HepG2 (cell line): ENCODE measurements at regions not wholly inside any gene's neighbourhood (a gene's known extent, or its start where the extent isn't known, plus 50 kb on each side); places are given as distances from the start of the nearest gene placed in this dataset.
A peak's percentile ranks its signal among the peaks of the same experiment; 100 is the strongest.

Experiments
- ATF7-NPFF ChIP-seq: sonication (generic); formaldehyde crosslinking; IDR thresholded peaks from 2 replicates; pipeline ENCODE4 v1.8.1; 2023; ENCODE audit warnings: mild to moderate bottlenecking, low read depth, missing genetic modification reagents, moderate library complexity
- CREM ChIP-seq, 2 experiments: sonication (generic) in 1 of 2; formaldehyde crosslinking in 1 of 2; IDR thresholded peaks; 2 replicates each; pipeline versions ENCODE4 v1.4.0 to v1.6.1; 2016 to 2020; ENCODE audit warnings: antibody characterized with exemption in 1 of 2, mild to moderate bottlenecking in 1 of 2, missing genetic modification reagents in 1 of 2
- FOXJ3 ChIP-seq: sonication (generic); formaldehyde crosslinking; IDR thresholded peaks from 2 replicates; pipeline ENCODE4 v1.4.0; 2020; ENCODE audit warnings: missing genetic modification reagents, mild to moderate bottlenecking, borderline replicate concordance
- NR2F6 ChIP-seq, 2 experiments: IDR thresholded peaks; 2 replicates each; pipeline ENCODE4 v1.6.1; 2016; ENCODE audit warnings: antibody characterized with exemption in 1 of 2, mild to moderate bottlenecking in 1 of 2
- RFX1 ChIP-seq: fragments of 450-650 bp; IDR thresholded peaks from 2 replicates; pipeline ENCODE4 v1.6.1; 2017
- TBP ChIP-seq: sonication (generic); formaldehyde crosslinking; IDR thresholded peaks from 2 replicates; pipeline ENCODE4 v1.5.0; 2020; ENCODE audit warnings: missing genetic modification reagents
- TBX3 ChIP-seq: fragments of 450-650 bp; IDR thresholded peaks from 2 replicates; pipeline ENCODE4 v1.6.1; 2017; ENCODE audit warnings: antibody characterized with exemption, mild to moderate bottlenecking, inconsistent platforms, borderline replicate concordance
- ZNF430 ChIP-seq: sonication (generic); formaldehyde crosslinking; IDR thresholded peaks from 2 replicates; pipeline ENCODE4 v1.9.0; 2021; ENCODE audit warnings: mild to moderate bottlenecking, missing genetic modification reagents
- ZNF788 ChIP-seq: sonication (generic); formaldehyde crosslinking; IDR thresholded peaks from 2 replicates; pipeline ENCODE4 v1.5.0; 2020; ENCODE audit warnings: mild to moderate bottlenecking, missing genetic modification reagents, borderline replicate concordance
- TF ChIP-seq, protein P1 (sequence below): sonication (generic); formaldehyde crosslinking; IDR thresholded peaks from 2 replicates; pipeline ENCODE4 v1.9.0; 2021; ENCODE audit warnings: mild to moderate bottlenecking, missing genetic modification reagents
- TF ChIP-seq, protein P2 (sequence below): IDR thresholded peaks from 2 replicates; pipeline ENCODE4 v1.6.1; 2016; ENCODE audit warnings: missing compliant biosample characterization, missing genetic modification reagents, borderline replicate concordance
- TF ChIP-seq, protein P3 (sequence below): IDR thresholded peaks from 2 replicates; pipeline ENCODE4 v1.6.1; 2012; ENCODE audit warnings: low read length, improper control_type of control experiment
- TF ChIP-seq, protein P4 (sequence below): sonication (generic); formaldehyde crosslinking; IDR thresholded peaks from 2 replicates; pipeline ENCODE4 v1.4.0; 2020; ENCODE audit warnings: missing genetic modification reagents, borderline replicate concordance

DNA sequence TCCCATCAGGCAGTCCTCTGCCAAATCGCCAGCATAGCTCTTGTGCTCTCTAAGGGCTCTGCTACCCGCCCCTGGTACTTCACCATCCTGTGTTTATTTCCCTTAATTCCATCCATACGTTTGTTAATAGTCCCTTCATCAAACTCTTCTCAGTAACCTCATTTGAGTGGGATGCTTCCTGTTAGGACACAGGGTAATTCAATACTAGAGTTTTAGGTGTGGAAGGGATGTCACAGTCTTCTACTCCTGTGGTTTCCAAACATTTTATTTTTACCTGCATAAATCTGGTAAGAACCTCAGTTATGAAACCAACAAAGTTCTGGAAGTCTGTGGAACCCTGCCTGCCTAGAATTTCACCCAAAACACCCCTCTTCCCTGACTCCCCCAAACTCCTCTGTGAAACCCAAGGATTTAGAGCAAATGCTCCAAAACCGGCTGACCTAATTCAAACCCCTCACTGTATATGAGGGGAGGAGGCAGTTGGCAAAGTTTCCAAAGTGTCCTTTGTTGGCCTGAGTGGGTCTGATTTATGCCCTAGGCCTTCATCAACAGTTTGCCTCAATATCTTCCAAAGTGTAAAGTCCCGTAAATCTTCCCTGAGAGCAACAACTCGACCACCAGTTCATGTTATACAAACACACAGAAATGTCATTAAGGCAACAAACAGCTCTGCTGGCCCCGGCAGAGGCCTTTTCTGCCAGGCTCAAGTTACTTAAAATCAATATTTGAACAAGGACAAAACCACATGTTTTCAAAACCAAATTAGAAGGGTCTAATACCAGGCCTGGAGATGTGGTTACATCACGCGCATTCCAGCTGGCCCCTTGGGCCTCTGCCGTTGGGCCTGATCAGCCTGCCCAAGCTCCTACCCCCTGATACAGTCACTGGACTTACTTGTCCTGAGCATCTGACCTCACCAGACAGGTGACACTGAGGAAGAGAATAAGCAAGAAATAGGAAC, 82.4 kb upstream of the FGGY start (continued):
- TF ChIP-seq TBX3 (peak; percentile 92), ZNF430 (CRISPR knock-in tag) (0 out of 2 replicates have a peak, but pooled peaks have one; percentile 24), ZNF788 (CRISPR knock-in tag) (peak; percentile 89; the same call in 1 of the 2 replicates), RFX1 (no peak), ATF7-NPFF (CRISPR knock-in tag) (no peak), TBP (CRISPR knock-in tag) (no peak), FOXJ3 (CRISPR knock-in tag) (peak; percentile 98), NR2F6 (IDR thresholded peaks at IDR 0.05) (peak; percentile 87), NR2F6 (CRISPR knock-in tag; IDR thresholded peaks at IDR 0.05) (no peak; the same call in none of the 2 replicates), CREM (IDR thresholded peaks at IDR 0.05) (peak; percentile 87), CREM (CRISPR knock-in tag; IDR thresholded peaks at IDR 0.05) (no peak)
- TF ChIP-seq, protein P1, sequence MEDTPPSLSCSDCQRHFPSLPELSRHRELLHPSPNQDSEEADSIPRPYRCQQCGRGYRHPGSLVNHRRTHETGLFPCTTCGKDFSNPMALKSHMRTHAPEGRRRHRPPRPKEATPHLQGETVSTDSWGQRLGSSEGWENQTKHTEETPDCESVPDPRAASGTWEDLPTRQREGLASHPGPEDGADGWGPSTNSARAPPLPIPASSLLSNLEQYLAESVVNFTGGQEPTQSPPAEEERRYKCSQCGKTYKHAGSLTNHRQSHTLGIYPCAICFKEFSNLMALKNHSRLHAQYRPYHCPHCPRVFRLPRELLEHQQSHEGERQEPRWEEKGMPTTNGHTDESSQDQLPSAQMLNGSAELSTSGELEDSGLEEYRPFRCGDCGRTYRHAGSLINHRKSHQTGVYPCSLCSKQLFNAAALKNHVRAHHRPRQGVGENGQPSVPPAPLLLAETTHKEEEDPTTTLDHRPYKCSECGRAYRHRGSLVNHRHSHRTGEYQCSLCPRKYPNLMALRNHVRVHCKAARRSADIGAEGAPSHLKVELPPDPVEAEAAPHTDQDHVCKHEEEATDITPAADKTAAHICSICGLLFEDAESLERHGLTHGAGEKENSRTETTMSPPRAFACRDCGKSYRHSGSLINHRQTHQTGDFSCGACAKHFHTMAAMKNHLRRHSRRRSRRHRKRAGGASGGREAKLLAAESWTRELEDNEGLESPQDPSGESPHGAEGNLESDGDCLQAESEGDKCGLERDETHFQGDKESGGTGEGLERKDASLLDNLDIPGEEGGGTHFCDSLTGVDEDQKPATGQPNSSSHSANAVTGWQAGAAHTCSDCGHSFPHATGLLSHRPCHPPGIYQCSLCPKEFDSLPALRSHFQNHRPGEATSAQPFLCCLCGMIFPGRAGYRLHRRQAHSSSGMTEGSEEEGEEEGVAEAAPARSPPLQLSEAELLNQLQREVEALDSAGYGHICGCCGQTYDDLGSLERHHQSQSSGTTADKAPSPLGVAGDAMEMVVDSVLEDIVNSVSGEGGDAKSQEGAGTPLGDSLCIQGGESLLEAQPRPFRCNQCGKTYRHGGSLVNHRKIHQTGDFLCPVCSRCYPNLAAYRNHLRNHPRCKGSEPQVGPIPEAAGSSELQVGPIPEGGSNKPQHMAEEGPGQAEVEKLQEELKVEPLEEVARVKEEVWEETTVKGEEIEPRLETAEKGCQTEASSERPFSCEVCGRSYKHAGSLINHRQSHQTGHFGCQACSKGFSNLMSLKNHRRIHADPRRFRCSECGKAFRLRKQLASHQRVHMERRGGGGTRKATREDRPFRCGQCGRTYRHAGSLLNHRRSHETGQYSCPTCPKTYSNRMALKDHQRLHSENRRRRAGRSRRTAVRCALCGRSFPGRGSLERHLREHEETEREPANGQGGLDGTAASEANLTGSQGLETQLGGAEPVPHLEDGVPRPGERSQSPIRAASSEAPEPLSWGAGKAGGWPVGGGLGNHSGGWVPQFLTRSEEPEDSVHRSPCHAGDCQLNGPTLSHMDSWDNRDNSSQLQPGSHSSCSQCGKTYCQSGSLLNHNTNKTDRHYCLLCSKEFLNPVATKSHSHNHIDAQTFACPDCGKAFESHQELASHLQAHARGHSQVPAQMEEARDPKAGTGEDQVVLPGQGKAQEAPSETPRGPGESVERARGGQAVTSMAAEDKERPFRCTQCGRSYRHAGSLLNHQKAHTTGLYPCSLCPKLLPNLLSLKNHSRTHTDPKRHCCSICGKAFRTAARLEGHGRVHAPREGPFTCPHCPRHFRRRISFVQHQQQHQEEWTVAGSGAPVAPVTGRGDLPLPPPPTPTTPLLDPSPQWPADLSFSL (CRISPR knock-in tag): no peak; the same call in 1 of the 2 replicates
- TF ChIP-seq, protein P2, sequence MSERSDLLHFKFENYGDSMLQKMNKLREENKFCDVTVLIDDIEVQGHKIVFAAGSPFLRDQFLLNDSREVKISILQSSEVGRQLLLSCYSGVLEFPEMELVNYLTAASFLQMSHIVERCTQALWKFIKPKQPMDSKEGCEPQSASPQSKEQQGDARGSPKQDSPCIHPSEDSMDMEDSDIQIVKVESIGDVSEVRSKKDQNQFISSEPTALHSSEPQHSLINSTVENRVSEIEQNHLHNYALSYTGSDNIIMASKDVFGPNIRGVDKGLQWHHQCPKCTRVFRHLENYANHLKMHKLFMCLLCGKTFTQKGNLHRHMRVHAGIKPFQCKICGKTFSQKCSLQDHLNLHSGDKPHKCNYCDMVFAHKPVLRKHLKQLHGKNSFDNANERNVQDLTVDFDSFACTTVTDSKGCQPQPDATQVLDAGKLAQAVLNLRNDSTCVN (CRISPR knock-in tag): no peak
- TF ChIP-seq, protein P3, sequence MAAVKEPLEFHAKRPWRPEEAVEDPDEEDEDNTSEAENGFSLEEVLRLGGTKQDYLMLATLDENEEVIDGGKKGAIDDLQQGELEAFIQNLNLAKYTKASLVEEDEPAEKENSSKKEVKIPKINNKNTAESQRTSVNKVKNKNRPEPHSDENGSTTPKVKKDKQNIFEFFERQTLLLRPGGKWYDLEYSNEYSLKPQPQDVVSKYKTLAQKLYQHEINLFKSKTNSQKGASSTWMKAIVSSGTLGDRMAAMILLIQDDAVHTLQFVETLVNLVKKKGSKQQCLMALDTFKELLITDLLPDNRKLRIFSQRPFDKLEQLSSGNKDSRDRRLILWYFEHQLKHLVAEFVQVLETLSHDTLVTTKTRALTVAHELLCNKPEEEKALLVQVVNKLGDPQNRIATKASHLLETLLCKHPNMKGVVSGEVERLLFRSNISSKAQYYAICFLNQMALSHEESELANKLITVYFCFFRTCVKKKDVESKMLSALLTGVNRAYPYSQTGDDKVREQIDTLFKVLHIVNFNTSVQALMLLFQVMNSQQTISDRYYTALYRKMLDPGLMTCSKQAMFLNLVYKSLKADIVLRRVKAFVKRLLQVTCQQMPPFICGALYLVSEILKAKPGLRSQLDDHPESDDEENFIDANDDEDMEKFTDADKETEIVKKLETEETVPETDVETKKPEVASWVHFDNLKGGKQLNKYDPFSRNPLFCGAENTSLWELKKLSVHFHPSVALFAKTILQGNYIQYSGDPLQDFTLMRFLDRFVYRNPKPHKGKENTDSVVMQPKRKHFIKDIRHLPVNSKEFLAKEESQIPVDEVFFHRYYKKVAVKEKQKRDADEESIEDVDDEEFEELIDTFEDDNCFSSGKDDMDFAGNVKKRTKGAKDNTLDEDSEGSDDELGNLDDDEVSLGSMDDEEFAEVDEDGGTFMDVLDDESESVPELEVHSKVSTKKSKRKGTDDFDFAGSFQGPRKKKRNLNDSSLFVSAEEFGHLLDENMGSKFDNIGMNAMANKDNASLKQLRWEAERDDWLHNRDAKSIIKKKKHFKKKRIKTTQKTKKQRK: no peak
- TF ChIP-seq, protein P4, sequence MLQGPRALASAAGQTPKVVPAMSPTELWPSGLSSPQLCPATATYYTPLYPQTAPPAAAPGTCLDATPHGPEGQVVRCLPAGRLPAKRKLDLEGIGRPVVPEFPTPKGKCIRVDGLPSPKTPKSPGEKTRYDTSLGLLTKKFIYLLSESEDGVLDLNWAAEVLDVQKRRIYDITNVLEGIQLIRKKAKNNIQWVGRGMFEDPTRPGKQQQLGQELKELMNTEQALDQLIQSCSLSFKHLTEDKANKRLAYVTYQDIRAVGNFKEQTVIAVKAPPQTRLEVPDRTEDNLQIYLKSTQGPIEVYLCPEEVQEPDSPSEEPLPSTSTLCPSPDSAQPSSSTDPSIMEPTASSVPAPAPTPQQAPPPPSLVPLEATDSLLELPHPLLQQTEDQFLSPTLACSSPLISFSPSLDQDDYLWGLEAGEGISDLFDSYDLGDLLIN (CRISPR knock-in tag): no peak
